ENCODE measurements at regions not wholly inside any gene's neighbourhood (a gene's known extent, or its start where the extent isn't known, plus 50 kb on each side); places are given as distances from the start of the nearest gene placed in this dataset.

DNA sequence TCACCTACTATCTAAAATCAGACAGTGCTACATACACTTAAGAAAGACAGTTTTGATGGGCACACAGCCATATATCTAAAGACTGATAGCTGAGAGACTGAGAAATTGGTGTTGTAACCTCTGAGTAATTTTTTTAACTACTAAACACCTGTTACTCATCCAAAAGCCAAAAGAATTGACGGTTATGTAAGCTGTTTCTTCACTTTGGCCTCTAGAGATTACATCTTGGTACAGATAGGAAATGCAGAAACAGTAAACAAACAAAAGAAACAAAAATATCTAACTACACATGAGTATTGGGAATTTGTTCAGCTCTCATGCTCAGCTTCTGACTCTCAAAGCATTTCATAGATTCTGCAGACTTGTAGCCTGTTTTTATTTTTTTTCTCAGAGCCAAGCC is 152.1 kb upstream of the GAS1 start:
- Histone ChIP-seq H3K4me1 (ENCODE audit: control insufficient read depth, extremely low read depth, insufficient read depth, low read length) (no peaks in the 10 kb centered on the region), H3K27me3 (ENCODE audit: control insufficient read depth in 2 of 2, insufficient read depth in 2 of 2, low read length in 2 of 2) (no peaks in the 10 kb centered on the region), H3K4me3 (replicated peaks in 1 of 3; ENCODE audit: insufficient read depth in 1 of 3, low read depth in 1 of 3, low read length in 3 of 3) (no peak overlapping the region), H3K9me1 (replicated peaks; ENCODE audit: control insufficient read depth, extremely low read depth, insufficient read depth, low read length) (no peaks in the 10 kb centered on the region), H3K27ac (ENCODE audit: insufficient read depth, low read depth, low read length) (no peak overlapping the region), H3K36me3 (ENCODE audit: control insufficient read depth in 2 of 2, extremely low read depth in 1 of 2, insufficient read depth in 2 of 2, low read length in 2 of 2) (no peaks in the 10 kb centered on the region), H3K4me2 (ENCODE audit: insufficient read depth, low read length) (no peak overlapping the region), H4K20me1 (replicated peaks; ENCODE audit: control insufficient read depth, extremely low read depth, insufficient read depth, low read length) (no peaks in the 10 kb centered on the region), H3K9ac (replicated peaks; ENCODE audit: extremely low read depth, insufficient read depth, low read length) (no peak overlapping the region), H3K9me3 (replicated peaks; ENCODE audit: control insufficient read depth, insufficient read depth, low read length) (no peaks in the 10 kb centered on the region), H3K79me2 (ENCODE audit: control insufficient read depth, insufficient read depth, low read length) (no peaks in the 10 kb centered on the region), H2AFZ (ENCODE audit: low read depth, low read length) (no peak overlapping the region)
- dilution Hi-C loops (cut with MboI; ENCODE audit: extremely low pct_ligation_motif_present, low sequenced_read_pairs) (no loop called here), intact Hi-C loops (cut with micrococcal nuclease) (no loop called here)
- ChIA-PET CTCF (no interaction called here), POLR2A (no interaction called here)
- DNase-seq (ENCODE audit: low read depth, low spot score), result no peak
- TF ChIP-seq GATA2 (IDR thresholded peaks at IDR 0.05; ENCODE audit: insufficient read depth, insufficient read length, low read depth, low read length), result no peak
- TF ChIP-seq MYC (IDR thresholded peaks at IDR 0.05; ENCODE audit: low read depth, low read length), result no peak
- TF ChIP-seq, protein P1, sequence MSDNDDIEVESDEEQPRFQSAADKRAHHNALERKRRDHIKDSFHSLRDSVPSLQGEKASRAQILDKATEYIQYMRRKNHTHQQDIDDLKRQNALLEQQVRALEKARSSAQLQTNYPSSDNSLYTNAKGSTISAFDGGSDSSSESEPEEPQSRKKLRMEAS (IDR thresholded peaks at IDR 0.05; ENCODE audit: insufficient read depth, insufficient read length), result no peak
- TF ChIP-seq FOS (IDR thresholded peaks at IDR 0.05; ENCODE audit: borderline replicate concordance, insufficient read depth, low read length), result no peak
- TF ChIP-seq POLR2AphosphoS5 (IDR thresholded peaks at IDR 0.05; ENCODE audit: insufficient read depth, low read depth, low read length), result no peak
- TF ChIP-seq EZH2 (IDR thresholded peaks at IDR 0.05; ENCODE audit: borderline replicate concordance, low read depth, low read length, severe bottlenecking), result no peak
- TF ChIP-seq POLR2A (IDR thresholded peaks at IDR 0.05; ENCODE audit: low read depth, low read length), result no peak
- no peak for TF ChIP-seq JUN (IDR thresholded peaks at IDR 0.05; ENCODE audit: borderline replicate concordance, insufficient read depth, insufficient read length, low read depth)
- TF ChIP-seq, protein P2, sequence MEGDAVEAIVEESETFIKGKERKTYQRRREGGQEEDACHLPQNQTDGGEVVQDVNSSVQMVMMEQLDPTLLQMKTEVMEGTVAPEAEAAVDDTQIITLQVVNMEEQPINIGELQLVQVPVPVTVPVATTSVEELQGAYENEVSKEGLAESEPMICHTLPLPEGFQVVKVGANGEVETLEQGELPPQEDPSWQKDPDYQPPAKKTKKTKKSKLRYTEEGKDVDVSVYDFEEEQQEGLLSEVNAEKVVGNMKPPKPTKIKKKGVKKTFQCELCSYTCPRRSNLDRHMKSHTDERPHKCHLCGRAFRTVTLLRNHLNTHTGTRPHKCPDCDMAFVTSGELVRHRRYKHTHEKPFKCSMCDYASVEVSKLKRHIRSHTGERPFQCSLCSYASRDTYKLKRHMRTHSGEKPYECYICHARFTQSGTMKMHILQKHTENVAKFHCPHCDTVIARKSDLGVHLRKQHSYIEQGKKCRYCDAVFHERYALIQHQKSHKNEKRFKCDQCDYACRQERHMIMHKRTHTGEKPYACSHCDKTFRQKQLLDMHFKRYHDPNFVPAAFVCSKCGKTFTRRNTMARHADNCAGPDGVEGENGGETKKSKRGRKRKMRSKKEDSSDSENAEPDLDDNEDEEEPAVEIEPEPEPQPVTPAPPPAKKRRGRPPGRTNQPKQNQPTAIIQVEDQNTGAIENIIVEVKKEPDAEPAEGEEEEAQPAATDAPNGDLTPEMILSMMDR (IDR thresholded peaks at IDR 0.05; ENCODE audit: extremely low read depth in 1 of 2, insufficient read depth in 1 of 2, low read depth in 1 of 2, low read length in 2 of 2), result no peak
- FAIRE-seq, result no peak
- no TSS peak for BruUV-seq (replicated peaks)

Measured in endothelial cell of umbilical vein (primary cell).